AG04450 (cell line): ENCODE measurements at regions not wholly inside any gene's neighbourhood (a gene's known extent, or its start where the extent isn't known, plus 50 kb on each side); places are given as distances from the start of the nearest gene placed in this dataset.

ENCODE experiments used
- CTCF ChIA-PET: fragments of 300-600, 350-600 bp; formaldehyde crosslinking; extraction: SDS; loops from one replicate; lab custom pipeline; 2022; ENCODE audit warnings: antibody characterized with exemption, inconsistent platforms; lab: Charles Lee
- POLR2A ChIA-PET: fragments of 350-600 bp; formaldehyde crosslinking; extraction: SDS; loops from one replicate; lab custom pipeline; 2021; ENCODE audit warnings: antibody characterized with exemption, inconsistent platforms; lab: Yijun Ruan, JAX
- DNase-seq: peaks from one replicate; pipeline ENCODE4 v3.0.0-alpha.2; 2011; ENCODE audit warnings: low read depth, low spot score
- H3K27ac ChIP-seq: one replicate; pipeline ENCODE4 v1.5.1; 2012; ENCODE audit warnings: low read depth, low read length, control low read depth
- H3K27me3 ChIP-seq: one replicate; pipeline ENCODE4 v1.6.0; 2012; ENCODE audit warnings: low read length; ENCODE audit not compliant: control insufficient read depth, insufficient read depth
- H3K4me3 ChIP-seq: 2 replicates; pipeline ENCODE4 v1.5.1; 2011; ENCODE audit warnings: mild to moderate bottlenecking, low read depth, low read length, control low read depth
- H3K9me3 ChIP-seq: 2 replicates; pipeline ENCODE4 v1.5.1; 2012; ENCODE audit warnings: low read length; ENCODE audit not compliant: control insufficient read depth, insufficient read depth
- TF ChIP-seq, protein P1 (sequence below): IDR thresholded peaks from 2 replicates; pipeline ENCODE4 v1.5.1; 2011; ENCODE audit warnings: low read depth, low read length, control low read depth, inconsistent platforms

DNA sequence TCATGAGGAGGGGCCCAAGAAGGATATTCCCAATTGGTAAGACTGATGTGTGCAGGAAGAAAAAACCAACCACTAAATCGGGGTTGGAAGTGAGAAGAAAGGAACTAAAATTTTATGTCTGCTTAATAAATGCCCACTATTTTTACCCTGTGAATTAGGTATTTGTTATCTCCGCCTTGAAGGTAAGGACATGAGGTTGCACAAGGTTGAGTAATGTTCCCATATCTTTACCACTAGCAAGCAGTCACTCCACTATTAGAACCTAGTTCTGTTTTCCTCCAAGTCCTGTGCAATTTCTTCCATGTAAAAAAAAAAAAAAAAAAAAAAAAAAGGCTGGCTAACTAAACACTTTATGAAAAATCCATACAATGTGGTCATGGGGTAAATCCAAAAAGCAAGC lies 318.5 kb upstream of the SLCO3A1 start:
- no peak overlapping the region for H3K27ac ChIP-seq
- H3K4me3 ChIP-seq = no peak overlapping the region
- CTCF ChIA-PET = interaction anchor here (0.6 to 2.0 kb wide), 2 partner anchors 233 to 1646 kb away, joined by 4 to 5 read pairs; no protein-coding TSS in a partner anchor
- no peaks in the 10 kb centered on the region for H3K27me3 ChIP-seq
- TF ChIP-seq, protein P1, sequence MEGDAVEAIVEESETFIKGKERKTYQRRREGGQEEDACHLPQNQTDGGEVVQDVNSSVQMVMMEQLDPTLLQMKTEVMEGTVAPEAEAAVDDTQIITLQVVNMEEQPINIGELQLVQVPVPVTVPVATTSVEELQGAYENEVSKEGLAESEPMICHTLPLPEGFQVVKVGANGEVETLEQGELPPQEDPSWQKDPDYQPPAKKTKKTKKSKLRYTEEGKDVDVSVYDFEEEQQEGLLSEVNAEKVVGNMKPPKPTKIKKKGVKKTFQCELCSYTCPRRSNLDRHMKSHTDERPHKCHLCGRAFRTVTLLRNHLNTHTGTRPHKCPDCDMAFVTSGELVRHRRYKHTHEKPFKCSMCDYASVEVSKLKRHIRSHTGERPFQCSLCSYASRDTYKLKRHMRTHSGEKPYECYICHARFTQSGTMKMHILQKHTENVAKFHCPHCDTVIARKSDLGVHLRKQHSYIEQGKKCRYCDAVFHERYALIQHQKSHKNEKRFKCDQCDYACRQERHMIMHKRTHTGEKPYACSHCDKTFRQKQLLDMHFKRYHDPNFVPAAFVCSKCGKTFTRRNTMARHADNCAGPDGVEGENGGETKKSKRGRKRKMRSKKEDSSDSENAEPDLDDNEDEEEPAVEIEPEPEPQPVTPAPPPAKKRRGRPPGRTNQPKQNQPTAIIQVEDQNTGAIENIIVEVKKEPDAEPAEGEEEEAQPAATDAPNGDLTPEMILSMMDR = no peak
- DNase-seq = no peak
- POLR2A ChIA-PET = no interaction called here
- H3K9me3 ChIP-seq = no peaks in the 10 kb centered on the region

DNA sequence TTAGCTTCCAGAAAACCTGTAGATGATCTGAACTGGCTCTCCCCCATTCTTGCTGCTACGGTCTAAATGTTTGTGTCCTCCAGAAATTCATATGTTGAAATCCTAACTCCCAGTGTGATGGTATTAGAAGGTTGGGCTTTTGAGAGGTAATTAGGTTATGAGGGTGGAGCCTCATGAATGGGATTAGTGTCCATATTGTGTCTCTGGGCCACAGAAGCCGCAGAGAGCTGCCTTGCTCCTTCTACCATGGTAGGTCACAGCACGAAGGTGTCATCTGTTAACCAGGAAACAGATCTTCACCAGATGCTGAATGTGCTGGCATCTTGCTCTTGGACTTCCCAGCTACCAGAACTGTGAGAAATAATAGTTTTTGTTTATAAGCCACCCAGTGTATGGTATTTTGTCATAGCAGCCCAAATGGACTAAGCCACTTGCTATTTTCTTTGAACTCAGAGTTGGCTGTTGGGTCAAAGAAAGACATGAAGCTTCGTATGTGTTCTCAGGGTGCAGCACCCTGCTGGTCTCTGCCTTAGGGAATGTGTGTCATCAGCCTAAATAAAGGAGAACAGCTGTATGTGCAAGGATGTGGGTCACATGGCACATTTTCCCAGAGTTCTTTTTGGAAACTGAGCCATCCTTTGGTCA lies 317.5 kb upstream of the SLCO3A1 start:
- Histone ChIP-seq H3K27ac (no peak overlapping the region), H3K27me3 (no peaks in the 10 kb centered on the region), H3K4me3 (no peak overlapping the region), H3K9me3 (no peaks in the 10 kb centered on the region)
- TF ChIP-seq, protein P1 = no peak
- CTCF ChIA-PET = interaction anchor here (1.4 to 2.0 kb wide), 2 partner anchors 11 to 234 kb away, joined by 4 to 5 read pairs; no protein-coding TSS in a partner anchor
- POLR2A ChIA-PET = interaction anchor here (1.7 to 2.3 kb wide), 2 partner anchors 17 to 26 kb away, joined by 4 to 10 read pairs; no protein-coding TSS in a partner anchor
- no peak for DNase-seq

- no peak for DNase-seq
- ChIA-PET POLR2A (interaction anchor here (2.3 kb wide), 1 partner anchor 24 kb away, joined by 10 read pairs; no protein-coding TSS in a partner anchor), CTCF (interaction anchor here (0.5 to 1.2 kb wide), 4 partner anchors 10 to 581 kb away, joined by 3 to 4 read pairs (median 3); no protein-coding TSS in a partner anchor)
- H3K4me3 ChIP-seq = no peak overlapping the region
- H3K27ac ChIP-seq = no peak overlapping the region
- no peaks in the 10 kb centered on the region for H3K27me3 ChIP-seq
- H3K9me3 ChIP-seq = no peaks in the 10 kb centered on the region
- TF ChIP-seq, protein P1 = no peak
These were observed 315.7 kb upstream of the SLCO3A1 start for GRCh38 chr15:91537856-91538255.

- Histone ChIP-seq H3K27ac (no peak overlapping the region), H3K4me3 (no peak overlapping the region), H3K9me3 (no peaks in the 10 kb centered on the region), H3K27me3 (no peaks in the 10 kb centered on the region)
- DNase-seq = no peak
- ChIA-PET CTCF (no interaction called here), POLR2A (no interaction called here)
- TF ChIP-seq, protein P1 = no peak
These were observed 314.7 kb upstream of the SLCO3A1 start for GRCh38 chr15:91538782-91539181.

DNA sequence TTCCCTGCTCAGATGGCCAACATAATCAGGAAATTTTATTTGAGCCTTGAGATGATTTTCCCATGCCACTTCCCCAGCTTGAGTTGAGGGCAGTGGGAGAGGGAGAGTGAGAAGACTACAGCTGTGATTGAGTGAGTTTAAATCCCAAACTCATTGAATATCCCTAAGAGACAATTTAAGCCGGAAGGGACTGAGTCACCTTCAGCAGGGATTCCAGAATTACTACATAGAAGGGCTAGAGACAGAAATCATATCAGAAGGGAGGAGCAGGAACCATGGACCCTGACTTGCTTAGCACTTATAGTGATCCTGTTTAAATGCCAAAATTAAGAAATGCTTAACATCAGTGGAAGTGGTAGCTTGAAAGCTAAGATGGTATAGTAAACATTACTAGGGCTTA lies 312.2 kb upstream of the SLCO3A1 start:
- H3K27ac ChIP-seq = no peak overlapping the region
- TF ChIP-seq, protein P1 = no peak
- POLR2A ChIA-PET = no interaction called here
- CTCF ChIA-PET = interaction anchor here (1.1 kb wide), 1 partner anchor 239 kb away, joined by 4 read pairs; no protein-coding TSS in a partner anchor
- H3K4me3 ChIP-seq = no peak overlapping the region
- H3K27me3 ChIP-seq = no peaks in the 10 kb centered on the region
- no peak for DNase-seq
- H3K9me3 ChIP-seq = no peaks in the 10 kb centered on the region
